GM19035 (cell line): ENCODE measurements at regions not wholly inside any gene's neighbourhood (a gene's known extent, or its start where the extent isn't known, plus 50 kb on each side); places are given as distances from the start of the nearest gene placed in this dataset.

Experiments
- ATAC-seq: cut with Tn5 transposase; IDR thresholded peaks from one replicate; pipeline ENCODE4 v1.9.1; 2021; ENCODE audit not compliant: unreplicated experiment

GRCh38 chr4:180710628-180711337 lies 1532.4 kb upstream of the TENM3 start:
- no peak for ATAC-seq

- no peak for ATAC-seq
These were observed 1525.7 kb upstream of the TENM3 start for GRCh38 chr4:180717451-180718033.

- no peak for ATAC-seq
These were observed 1521.8 kb upstream of the TENM3 start for GRCh38 chr4:180721356-180721755.

GRCh38 chr4:180726611-180727010 lies 1516.6 kb upstream of the TENM3 start:
- no peak for ATAC-seq

GRCh38 chr4:180727478-180727877 lies 1515.7 kb upstream of the TENM3 start:
- no peak for ATAC-seq

- ATAC-seq: no peak
These were observed 1508.3 kb upstream of the TENM3 start for GRCh38 chr4:180734753-180735432.

GRCh38 chr4:180741703-180742102 lies 1501.5 kb upstream of the TENM3 start:
- ATAC-seq: no peak

GRCh38 chr4:180745019-180745418 lies 1498.2 kb upstream of the TENM3 start:
- ATAC-seq: no peak

- ATAC-seq: no peak
These were observed 1492.2 kb upstream of the TENM3 start for GRCh38 chr4:180751009-180751408.

- no peak for ATAC-seq
These were observed 1485.3 kb upstream of the TENM3 start for GRCh38 chr4:180757927-180758326.

GRCh38 chr4:180766045-180766444 lies 1477.2 kb upstream of the TENM3 start:
- ATAC-seq: no peak

- no peak for ATAC-seq
These were observed 1476.1 kb upstream of the TENM3 start for GRCh38 chr4:180766944-180767729.

GRCh38 chr4:180768610-180769009 lies 1474.6 kb upstream of the TENM3 start:
- ATAC-seq: no peak

GRCh38 chr4:180769791-180770190 lies 1473.4 kb upstream of the TENM3 start:
- no peak for ATAC-seq

- ATAC-seq: no peak
These were observed 1472.9 kb upstream of the TENM3 start for GRCh38 chr4:180770265-180770664.

GRCh38 chr4:180784940-180785339 lies 1458.3 kb upstream of the TENM3 start:
- ATAC-seq: no peak

GRCh38 chr4:180788729-180789128 lies 1454.5 kb upstream of the TENM3 start:
- ATAC-seq: no peak

GRCh38 chr4:180789929-180790328 lies 1453.3 kb upstream of the TENM3 start:
- ATAC-seq: no peak

GRCh38 chr4:180790471-180790870 lies 1452.7 kb upstream of the TENM3 start:
- ATAC-seq: no peak

GRCh38 chr4:180792541-180792940 lies 1450.7 kb upstream of the TENM3 start:
- ATAC-seq: no peak

GRCh38 chr4:180794333-180794732 lies 1448.9 kb upstream of the TENM3 start:
- ATAC-seq: no peak
